ENCODE measurements at regions not wholly inside any gene's neighbourhood (a gene's known extent, or its start where the extent isn't known, plus 50 kb on each side); places are given as distances from the start of the nearest gene placed in this dataset.
"Not testable (repeated sequence)": the region's sequence is repeated elsewhere in the genome, so short reads cannot be mapped to it uniquely, and the experiment has no call there.

GRCh38 chr2:154507186-154507585 lies 191.3 kb upstream of the KCNJ3 start:
- no peak for DNase-seq

- DNase-seq, result no peak
Observed at GRCh38 chr2:154518872-154519271, 179.6 kb upstream of the KCNJ3 start.

- DNase-seq, result not testable (repeated sequence)
Observed at GRCh38 chr2:154520951-154521350, 177.5 kb upstream of the KCNJ3 start.

GRCh38 chr2:154526234-154526633 lies 172.3 kb upstream of the KCNJ3 start:
- no peak for DNase-seq

- DNase-seq, result no peak
Observed at GRCh38 chr2:154527962-154528361, 170.5 kb upstream of the KCNJ3 start.

- no peak for DNase-seq
Observed at GRCh38 chr2:154532004-154532403, 166.5 kb upstream of the KCNJ3 start.

GRCh38 chr2:154532763-154533162 lies 165.7 kb upstream of the KCNJ3 start:
- DNase-seq, result no peak

- no peak for DNase-seq
Observed at GRCh38 chr2:154533300-154533940, 165.1 kb upstream of the KCNJ3 start.

GRCh38 chr2:154537024-154537423 lies 161.5 kb upstream of the KCNJ3 start:
- DNase-seq, result no peak

GRCh38 chr2:154537843-154538450 lies 160.5 kb upstream of the KCNJ3 start:
- no peak for DNase-seq

- DNase-seq, result no peak
Observed at GRCh38 chr2:154546341-154546740, 152.2 kb upstream of the KCNJ3 start.

- no peak for DNase-seq
Observed at GRCh38 chr2:154549869-154550268, 148.6 kb upstream of the KCNJ3 start.

GRCh38 chr2:154551649-154552048 lies 146.8 kb upstream of the KCNJ3 start:
- DNase-seq, result no peak

GRCh38 chr2:154554046-154554445 lies 144.4 kb upstream of the KCNJ3 start:
- no peak for DNase-seq

- DNase-seq, result no peak
Observed at GRCh38 chr2:154555710-154556109, 142.8 kb upstream of the KCNJ3 start.

- DNase-seq, result peak; percentile 30
Observed at GRCh38 chr2:154556146-154556545, 142.3 kb upstream of the KCNJ3 start.

GRCh38 chr2:154556607-154557006 lies 141.9 kb upstream of the KCNJ3 start:
- no peak for DNase-seq

- no peak for DNase-seq
Observed at GRCh38 chr2:154557906-154558305, 140.6 kb upstream of the KCNJ3 start.

- DNase-seq, result no peak
Observed at GRCh38 chr2:154565433-154565832, 133.1 kb upstream of the KCNJ3 start.

GRCh38 chr2:154568413-154568812 lies 130.1 kb upstream of the KCNJ3 start:
- no peak for DNase-seq

GRCh38 chr2:154570501-154570900 lies 128.0 kb upstream of the KCNJ3 start:
- DNase-seq, result no peak

GRCh38 chr2:154576699-154577098 lies 121.8 kb upstream of the KCNJ3 start:
- not testable (repeated sequence) for DNase-seq

- no peak for DNase-seq
Observed at GRCh38 chr2:154577390-154577789, 121.1 kb upstream of the KCNJ3 start.

- DNase-seq, result no peak
Observed at GRCh38 chr2:154580767-154581166, 117.7 kb upstream of the KCNJ3 start.

- DNase-seq, result not testable (repeated sequence)
Observed at GRCh38 chr2:154582694-154583093, 115.8 kb upstream of the KCNJ3 start.

Data from RPMI8226 (cell line).